22Rv1 (cell line): ENCODE measurements at regions not wholly inside any gene's neighbourhood (a gene's known extent, or its start where the extent isn't known, plus 50 kb on each side); places are given as distances from the start of the nearest gene placed in this dataset.

Source experiments
- H3K27ac ChIP-seq: fragments of 450-650 bp; 2 replicates; pipeline ENCODE4 v1.5.1; 2017
- ZFX ChIP-seq: fragments of 450-650 bp; IDR thresholded peaks from 2 replicates; pipeline ENCODE4 v1.6.1; 2017; ENCODE audit warnings: antibody characterized with exemption, borderline replicate concordance
- TF ChIP-seq, protein P1 (sequence below): fragments of 450-650 bp; IDR thresholded peaks from 2 replicates; pipeline ENCODE4 v1.5.1; 2017; ENCODE audit warnings: mild to moderate bottlenecking

DNA sequence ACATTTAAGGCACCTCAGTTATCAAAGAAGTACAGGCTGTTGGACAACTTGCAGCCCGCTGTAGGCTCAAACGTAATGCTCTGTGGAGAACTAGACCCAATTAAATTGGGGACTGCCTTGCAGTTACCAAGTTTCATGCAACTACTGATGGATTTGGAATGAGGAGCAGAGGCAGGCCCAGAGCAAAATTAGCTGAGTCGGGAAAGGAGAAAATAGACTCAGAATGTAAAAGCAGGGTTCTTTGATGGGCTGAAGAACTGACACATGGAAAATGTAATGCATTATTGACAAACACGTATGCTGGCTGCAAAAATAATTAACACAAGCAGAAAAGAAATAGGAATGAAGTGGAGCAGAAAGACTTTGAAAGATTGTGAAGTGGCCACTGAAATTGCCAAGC is 432.7 kb upstream of the HNRNPA3 start:
- no peak overlapping the region for H3K27ac ChIP-seq
- TF ChIP-seq ZFX = no peak
- TF ChIP-seq, protein P1, sequence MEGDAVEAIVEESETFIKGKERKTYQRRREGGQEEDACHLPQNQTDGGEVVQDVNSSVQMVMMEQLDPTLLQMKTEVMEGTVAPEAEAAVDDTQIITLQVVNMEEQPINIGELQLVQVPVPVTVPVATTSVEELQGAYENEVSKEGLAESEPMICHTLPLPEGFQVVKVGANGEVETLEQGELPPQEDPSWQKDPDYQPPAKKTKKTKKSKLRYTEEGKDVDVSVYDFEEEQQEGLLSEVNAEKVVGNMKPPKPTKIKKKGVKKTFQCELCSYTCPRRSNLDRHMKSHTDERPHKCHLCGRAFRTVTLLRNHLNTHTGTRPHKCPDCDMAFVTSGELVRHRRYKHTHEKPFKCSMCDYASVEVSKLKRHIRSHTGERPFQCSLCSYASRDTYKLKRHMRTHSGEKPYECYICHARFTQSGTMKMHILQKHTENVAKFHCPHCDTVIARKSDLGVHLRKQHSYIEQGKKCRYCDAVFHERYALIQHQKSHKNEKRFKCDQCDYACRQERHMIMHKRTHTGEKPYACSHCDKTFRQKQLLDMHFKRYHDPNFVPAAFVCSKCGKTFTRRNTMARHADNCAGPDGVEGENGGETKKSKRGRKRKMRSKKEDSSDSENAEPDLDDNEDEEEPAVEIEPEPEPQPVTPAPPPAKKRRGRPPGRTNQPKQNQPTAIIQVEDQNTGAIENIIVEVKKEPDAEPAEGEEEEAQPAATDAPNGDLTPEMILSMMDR = no peak

DNA sequence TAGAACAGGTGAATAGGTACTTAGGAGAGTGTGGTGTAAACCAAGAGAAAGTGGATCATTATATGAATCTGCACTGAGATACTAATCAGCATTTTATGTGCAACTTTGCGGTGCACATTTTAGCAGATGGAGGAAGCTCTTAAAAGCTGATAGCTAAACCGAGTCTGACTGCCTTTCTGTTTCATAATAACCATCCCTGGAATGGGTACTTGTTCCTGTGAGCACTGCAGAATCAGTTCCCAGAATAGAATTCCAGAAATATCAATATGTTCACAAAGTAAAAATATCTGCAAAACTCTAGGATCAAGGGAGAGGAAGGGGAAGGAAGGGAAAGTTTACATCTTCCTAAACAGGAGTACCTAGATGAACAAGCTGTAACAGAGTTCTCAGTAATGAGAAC is 432.2 kb upstream of the HNRNPA3 start:
- no peak overlapping the region for H3K27ac ChIP-seq
- TF ChIP-seq, protein P1 = no peak
- no peak for TF ChIP-seq ZFX

DNA sequence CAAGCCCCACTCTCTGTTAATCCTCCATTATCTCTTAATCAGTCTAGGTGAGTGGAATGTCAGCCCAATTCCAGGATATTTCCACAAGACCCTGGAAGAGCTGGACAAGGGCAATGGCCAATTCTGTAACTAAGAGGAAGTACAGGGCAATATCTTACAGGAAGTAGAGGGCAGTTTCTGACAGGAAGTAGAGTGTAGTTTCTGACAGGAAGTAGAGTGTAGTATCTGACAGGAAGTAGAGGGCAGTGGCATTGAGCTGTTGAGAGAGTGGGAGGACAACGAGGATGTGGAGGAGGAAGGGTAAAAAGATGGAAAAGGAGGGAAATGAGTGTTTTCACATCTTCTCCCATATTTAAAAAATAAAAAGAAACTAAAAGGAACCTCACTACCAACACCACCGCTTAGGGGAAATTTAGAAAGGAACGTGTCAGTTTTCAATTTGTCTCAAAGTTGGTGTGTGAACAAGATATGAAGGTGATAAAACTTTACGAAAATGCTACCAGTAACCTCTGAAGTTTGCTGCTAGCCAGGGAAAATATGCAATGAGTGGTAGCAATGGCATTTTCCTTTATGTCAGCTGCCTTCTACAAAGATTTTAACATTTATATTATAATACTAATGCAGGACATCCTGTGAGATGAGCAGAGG is 430.9 kb upstream of the HNRNPA3 start:
- TF ChIP-seq ZFX = no peak
- TF ChIP-seq, protein P1 = no peak
- no peak overlapping the region for H3K27ac ChIP-seq

DNA sequence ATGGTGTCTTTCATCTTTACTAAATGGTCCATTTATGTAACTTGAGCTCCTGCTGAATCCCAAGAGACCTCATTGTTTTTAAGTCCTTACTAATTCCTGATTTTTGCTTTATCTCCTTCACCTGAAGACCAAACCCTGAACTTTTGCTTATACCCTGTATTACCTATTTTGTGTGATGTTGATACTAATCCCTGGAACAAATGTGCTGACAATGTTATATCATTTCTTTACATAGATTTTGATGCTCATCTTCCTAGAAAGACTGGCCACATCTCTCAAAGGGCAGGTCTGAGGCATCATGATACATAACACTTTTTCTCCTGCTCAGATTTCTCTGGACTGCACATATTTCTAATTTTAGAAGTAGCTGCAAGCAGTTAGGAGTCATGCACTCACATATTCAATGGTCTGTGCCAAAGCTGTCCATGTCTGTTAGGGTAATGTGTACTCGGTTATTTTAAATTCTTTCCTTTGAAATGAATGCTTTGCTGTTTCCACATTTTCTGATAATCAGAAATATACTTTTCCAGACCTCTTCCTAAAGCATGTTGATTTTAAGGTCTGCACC is 427.9 kb upstream of the HNRNPA3 start:
- TF ChIP-seq, protein P1 = no peak
- TF ChIP-seq ZFX = no peak
- no peak overlapping the region for H3K27ac ChIP-seq

DNA sequence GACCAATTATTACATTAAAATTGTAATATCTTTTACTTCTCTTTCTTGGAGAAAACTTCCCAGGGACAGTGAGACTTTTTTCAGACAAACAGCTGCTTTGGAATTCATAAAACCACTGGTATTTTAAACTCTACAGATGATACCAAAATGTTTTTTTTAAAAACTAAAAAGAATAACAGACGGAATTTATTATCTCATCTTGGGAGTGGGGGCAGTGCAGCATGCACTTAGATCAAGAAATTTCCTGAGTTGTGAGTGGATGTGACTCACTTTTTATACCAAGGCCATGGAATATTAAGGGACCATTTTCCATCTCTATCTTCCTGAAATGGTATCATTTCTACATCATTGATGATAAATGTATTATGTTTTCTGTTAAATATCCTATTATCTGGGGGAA is 422.8 kb upstream of the HNRNPA3 start:
- TF ChIP-seq, protein P1 = no peak
- no peak for TF ChIP-seq ZFX

DNA sequence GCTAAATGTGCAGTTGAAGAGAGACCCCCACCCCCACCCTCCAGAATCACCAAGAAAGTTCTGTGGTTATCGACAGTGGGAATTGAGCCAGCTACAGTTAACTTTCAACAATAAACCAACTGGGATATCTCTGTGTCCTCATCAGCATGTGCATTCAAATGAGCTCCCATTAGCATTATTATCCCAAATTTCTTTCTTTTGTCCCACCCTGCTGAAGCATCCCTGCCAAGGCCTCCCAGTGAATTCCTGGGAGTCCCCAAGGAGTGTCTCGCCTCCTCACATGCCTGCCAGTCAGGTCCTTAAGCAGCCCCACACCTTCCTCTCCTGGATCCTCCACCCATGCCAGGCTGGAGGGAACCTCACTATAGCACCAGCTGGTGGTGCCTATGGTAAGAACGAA is 422.1 kb upstream of the HNRNPA3 start:
- no peak for TF ChIP-seq ZFX
- TF ChIP-seq, protein P1 = no peak
- no peak overlapping the region for H3K27ac ChIP-seq

More for the DNA sequence above, 422.8 kb upstream of the HNRNPA3 start:
- H3K27ac ChIP-seq = no peak overlapping the region

DNA sequence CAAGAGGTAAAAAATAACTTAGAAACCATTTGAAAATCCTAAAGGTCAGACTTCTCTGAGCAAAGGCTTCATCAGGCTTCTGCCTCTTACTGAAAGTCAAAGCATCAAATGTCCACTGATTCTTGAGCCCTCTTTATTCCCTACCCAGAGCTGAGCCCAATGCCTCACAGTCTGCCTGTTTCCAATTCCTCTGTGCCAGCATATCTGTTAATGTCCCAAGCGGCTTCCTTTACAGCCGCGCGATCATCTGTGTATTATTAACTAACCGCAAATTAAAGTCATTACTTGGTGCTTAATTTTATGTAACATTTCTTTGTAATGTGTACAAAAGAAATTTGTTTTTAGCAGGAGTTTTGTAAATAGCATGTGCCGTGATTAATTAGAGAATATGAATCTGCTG is 418.8 kb upstream of the HNRNPA3 start:
- TF ChIP-seq ZFX = no peak
- TF ChIP-seq, protein P1 = no peak
- no peak overlapping the region for H3K27ac ChIP-seq
